Suprapubic skin (tissue), 4 donors: ENCODE measurements at regions not wholly inside any gene's neighbourhood (a gene's known extent, or its start where the extent isn't known, plus 50 kb on each side); places are given as distances from the start of the nearest gene placed in this dataset.

Experiments used
- DNase-seq, 2 donors: peaks; one replicate each; pipeline ENCODE4 v3.0.0-alpha.2; 2019; ENCODE audit warnings: low spot score in 2 of 2
- H3K27ac ChIP-seq: fragments of 200-600 bp; sonication (generic); one replicate; pipeline ENCODE4 v1.5.1; 2019
- H3K27me3 ChIP-seq: fragments of 200-600 bp; sonication (generic); one replicate; pipeline ENCODE4 v1.5.1; 2019
- H3K36me3 ChIP-seq: fragments of 200-600 bp; sonication (generic); one replicate; pipeline ENCODE4 v1.5.1; 2019
- H3K4me1 ChIP-seq: fragments of 200-600 bp; sonication (generic); one replicate; pipeline ENCODE4 v1.5.1; 2019
- H3K4me3 ChIP-seq: fragments of 200-600 bp; sonication (generic); one replicate; pipeline ENCODE4 v1.5.1; 2019; ENCODE audit warnings: mild to moderate bottlenecking
- H3K9me3 ChIP-seq: fragments of 200-600 bp; sonication (generic); one replicate; pipeline ENCODE4 v1.5.1; 2019
- EP300 ChIP-seq: sonication (generic); formaldehyde crosslinking; IDR thresholded peaks from one replicate; pipeline ENCODE4 v1.6.1; 2017; ENCODE audit warnings: antibody characterized with exemption
- POLR2A ChIP-seq, 2 donors: fragments of 450-650 bp; IDR thresholded peaks; one replicate each; pipeline ENCODE4 v1.6.1; 2017; ENCODE audit warnings: antibody characterized with exemption in 2 of 2, mild to moderate bottlenecking in 2 of 2, moderate library complexity in 2 of 2
- POLR2AphosphoS5 ChIP-seq, 3 donors: sonication (generic); formaldehyde crosslinking; IDR thresholded peaks; one replicate each; pipeline ENCODE4 v1.6.1; 2017; ENCODE audit warnings: antibody characterized with exemption in 3 of 3
- WGBS: methylation state at CpG from one replicate; pipeline ENCODE4 v1.1.5; 2018; 5-methylcytosine and 5-hydroxymethylcytosine counted together
- TF ChIP-seq, protein P1 (sequence below), 2 donors: fragments of 200-600 bp in 1 of 2; fragments of 450-650 bp in 1 of 2; sonication (generic) in 1 of 2; IDR thresholded peaks; one replicate each; pipeline ENCODE4 v1.5.1; 2016 to 2019; ENCODE audit warnings: antibody characterized with exemption in 2 of 2, mild to moderate bottlenecking in 1 of 2, moderate library complexity in 1 of 2

DNA sequence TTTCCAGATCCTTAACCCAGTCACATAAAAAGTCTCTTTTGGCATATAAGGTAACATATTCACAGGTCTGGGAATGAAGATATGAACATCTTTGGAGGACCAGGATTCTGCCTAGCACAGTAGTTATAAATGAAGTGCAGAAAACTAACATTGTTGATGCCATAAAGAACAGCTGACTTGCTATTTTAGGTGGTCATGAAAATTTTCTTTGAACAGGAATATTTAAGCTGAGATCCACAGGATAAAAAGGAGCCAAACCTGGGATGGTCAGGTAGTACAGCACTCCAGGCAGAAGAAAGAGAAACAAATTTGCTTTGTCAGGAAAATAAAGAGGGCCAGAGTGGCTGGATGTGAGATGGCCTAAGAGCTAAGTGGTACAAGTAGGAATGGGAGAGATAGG lies 80.0 kb downstream of the CENPW start:
- H3K27ac ChIP-seq, result no peak overlapping the region
- H3K27me3 ChIP-seq, result no peaks in the 10 kb centered on the region
- no peak overlapping the region for H3K4me3 ChIP-seq

DNA sequence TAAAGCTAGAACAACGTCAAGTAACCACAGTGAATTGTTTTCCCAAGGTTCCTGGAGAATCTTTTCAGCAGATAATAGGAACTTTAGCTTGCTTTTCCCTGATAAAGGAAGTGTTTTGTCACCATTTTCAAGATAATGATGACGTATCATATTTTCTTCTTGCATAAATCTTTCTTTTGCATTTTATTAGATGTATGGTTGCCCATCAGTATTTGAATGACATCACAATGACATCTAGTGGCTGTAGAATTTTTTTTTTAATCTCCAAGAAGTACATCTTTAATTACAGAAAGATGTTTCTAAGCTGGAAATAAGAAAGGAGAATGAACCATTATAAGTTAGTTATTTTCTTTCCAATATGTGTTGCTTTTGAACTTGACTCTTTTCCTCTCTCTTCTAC lies 83.0 kb downstream of the CENPW start:
- H3K9me3 ChIP-seq, result no peaks in the 10 kb centered on the region
- TF ChIP-seq POLR2AphosphoS5 (IDR thresholded peaks at IDR 0.05), result no peak
- TF ChIP-seq, protein P1, sequence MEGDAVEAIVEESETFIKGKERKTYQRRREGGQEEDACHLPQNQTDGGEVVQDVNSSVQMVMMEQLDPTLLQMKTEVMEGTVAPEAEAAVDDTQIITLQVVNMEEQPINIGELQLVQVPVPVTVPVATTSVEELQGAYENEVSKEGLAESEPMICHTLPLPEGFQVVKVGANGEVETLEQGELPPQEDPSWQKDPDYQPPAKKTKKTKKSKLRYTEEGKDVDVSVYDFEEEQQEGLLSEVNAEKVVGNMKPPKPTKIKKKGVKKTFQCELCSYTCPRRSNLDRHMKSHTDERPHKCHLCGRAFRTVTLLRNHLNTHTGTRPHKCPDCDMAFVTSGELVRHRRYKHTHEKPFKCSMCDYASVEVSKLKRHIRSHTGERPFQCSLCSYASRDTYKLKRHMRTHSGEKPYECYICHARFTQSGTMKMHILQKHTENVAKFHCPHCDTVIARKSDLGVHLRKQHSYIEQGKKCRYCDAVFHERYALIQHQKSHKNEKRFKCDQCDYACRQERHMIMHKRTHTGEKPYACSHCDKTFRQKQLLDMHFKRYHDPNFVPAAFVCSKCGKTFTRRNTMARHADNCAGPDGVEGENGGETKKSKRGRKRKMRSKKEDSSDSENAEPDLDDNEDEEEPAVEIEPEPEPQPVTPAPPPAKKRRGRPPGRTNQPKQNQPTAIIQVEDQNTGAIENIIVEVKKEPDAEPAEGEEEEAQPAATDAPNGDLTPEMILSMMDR (IDR thresholded peaks at IDR 0.05), result no peak
- no peak for TF ChIP-seq EP300
- no peak for TF ChIP-seq POLR2A (IDR thresholded peaks at IDR 0.05)
- H3K4me1 ChIP-seq, result no peaks in the 10 kb centered on the region
- WGBS, result 74% methylated on average over 2 of the region's 2 CpGs
- H3K4me3 ChIP-seq, result no peak overlapping the region
- H3K27me3 ChIP-seq, result no peaks in the 10 kb centered on the region
- no peaks in the 10 kb centered on the region for H3K36me3 ChIP-seq
- DNase-seq, result no peak
- no peak overlapping the region for H3K27ac ChIP-seq

More for the DNA sequence above, 80.0 kb downstream of the CENPW start:
- H3K9me3 ChIP-seq, result no peaks in the 10 kb centered on the region
- DNase-seq, result no peak
- TF ChIP-seq POLR2A (IDR thresholded peaks at IDR 0.05), result no peak
- no peak for TF ChIP-seq POLR2AphosphoS5 (IDR thresholded peaks at IDR 0.05)
- no peak for TF ChIP-seq EP300
- TF ChIP-seq, protein P1 (IDR thresholded peaks at IDR 0.05), result no peak
- no peaks in the 10 kb centered on the region for H3K36me3 ChIP-seq
- H3K4me1 ChIP-seq, result no peaks in the 10 kb centered on the region

DNA sequence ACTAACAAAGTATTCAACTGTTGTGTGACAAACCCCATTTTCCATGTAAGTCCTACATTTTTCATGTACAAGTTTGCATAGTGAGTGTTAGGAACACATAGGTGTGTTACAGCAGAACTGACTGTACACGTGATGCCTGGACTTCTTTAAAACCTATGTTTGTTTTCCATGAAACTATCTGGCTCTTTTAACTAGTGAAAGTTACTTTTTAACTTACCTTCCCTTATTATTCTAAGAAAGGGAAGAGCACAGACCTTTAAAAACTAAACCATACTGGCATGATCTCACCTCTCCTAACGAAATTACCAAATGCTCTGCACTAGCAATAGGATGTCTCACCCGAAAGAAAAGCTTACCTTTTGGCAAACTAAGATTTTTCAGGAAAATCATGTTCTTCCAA lies 87.8 kb downstream of the CENPW start:
- DNase-seq, result no peak
- H3K4me1 ChIP-seq, result no peaks in the 10 kb centered on the region
- no peaks in the 10 kb centered on the region for H3K9me3 ChIP-seq
- no peak overlapping the region for H3K4me3 ChIP-seq
- WGBS, result 85% methylated on average over 3 of the region's 3 CpGs
- H3K27me3 ChIP-seq, result no peaks in the 10 kb centered on the region
- no peak overlapping the region for H3K27ac ChIP-seq
- H3K36me3 ChIP-seq, result no peaks in the 10 kb centered on the region
- no peak for TF ChIP-seq EP300
- TF ChIP-seq, protein P1 (IDR thresholded peaks at IDR 0.05), result no peak
- TF ChIP-seq POLR2AphosphoS5 (IDR thresholded peaks at IDR 0.05), result no peak
- no peak for TF ChIP-seq POLR2A (IDR thresholded peaks at IDR 0.05)

DNA sequence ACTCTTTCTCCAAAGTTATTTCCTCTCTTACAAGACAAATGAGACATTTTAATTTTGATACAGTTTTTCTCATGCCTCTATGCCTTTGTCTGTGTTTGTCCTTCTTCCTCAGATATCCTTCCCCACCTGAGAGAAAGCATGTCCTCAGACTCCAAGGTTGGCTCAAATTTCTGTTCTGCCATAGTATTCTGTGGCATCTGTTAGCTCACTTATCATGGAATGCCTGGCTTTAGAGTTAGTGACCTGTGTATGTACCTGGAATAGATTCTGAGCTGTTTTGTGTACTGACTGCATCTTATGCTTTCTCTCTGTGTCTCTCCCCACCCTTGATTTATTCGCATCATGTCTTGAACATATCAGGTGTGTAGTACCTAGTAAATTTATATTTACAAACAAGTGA lies 90.0 kb downstream of the CENPW start:
- no peak for DNase-seq
- H3K27ac ChIP-seq, result no peak overlapping the region
- 89% methylated on average over 1 of the region's 1 CpG for WGBS
- H3K4me3 ChIP-seq, result no peak overlapping the region
- TF ChIP-seq EP300 (no peak), POLR2A (IDR thresholded peaks at IDR 0.05) (no peak)
- TF ChIP-seq, protein P1 (IDR thresholded peaks at IDR 0.05), result no peak
- no peaks in the 10 kb centered on the region for H3K36me3 ChIP-seq
- H3K4me1 ChIP-seq, result no peaks in the 10 kb centered on the region
- H3K9me3 ChIP-seq, result no peaks in the 10 kb centered on the region
- H3K27me3 ChIP-seq, result no peaks in the 10 kb centered on the region

DNA sequence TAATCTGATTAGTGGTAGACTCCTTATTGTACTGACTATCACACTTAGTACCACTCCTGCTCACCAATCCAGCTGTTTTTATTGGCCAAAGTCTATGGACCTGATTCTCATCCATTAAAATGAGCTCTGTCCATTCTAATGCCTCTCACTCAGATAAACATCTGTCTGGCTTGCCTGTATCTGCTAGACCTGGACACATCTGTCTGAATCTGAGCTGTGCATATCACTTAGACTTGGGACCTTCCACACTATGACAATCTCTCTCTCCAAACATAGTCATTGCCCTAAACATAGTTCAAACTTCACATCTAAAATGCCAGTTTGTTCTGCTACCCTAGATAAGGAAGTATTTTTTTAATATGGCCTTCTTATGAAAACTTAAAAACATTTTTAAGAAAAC lies 92.6 kb downstream of the CENPW start:
- TF ChIP-seq EP300 (no peak), POLR2AphosphoS5 (IDR thresholded peaks at IDR 0.05) (no peak), POLR2A (IDR thresholded peaks at IDR 0.05) (no peak)
- TF ChIP-seq, protein P1 (IDR thresholded peaks at IDR 0.05), result no peak
- no peaks in the 10 kb centered on the region for H3K9me3 ChIP-seq

More for the DNA sequence above, 92.6 kb downstream of the CENPW start:
- Histone ChIP-seq H3K4me1 (no peaks in the 10 kb centered on the region), H3K27me3 (no peaks in the 10 kb centered on the region), H3K27ac (no peak overlapping the region), H3K36me3 (no peaks in the 10 kb centered on the region), H3K4me3 (no peak overlapping the region)
- no peak for DNase-seq
